Right atrium auricular region (tissue), 2 donors: ENCODE measurements at regions not wholly inside any gene's neighbourhood (a gene's known extent, or its start where the extent isn't known, plus 50 kb on each side); places are given as distances from the start of the nearest gene placed in this dataset.
A peak's percentile ranks its signal among the peaks of the same experiment; 100 is the strongest.
"Not testable (repeated sequence)": the region's sequence is repeated elsewhere in the genome, so short reads cannot be mapped to it uniquely, and the experiment has no call there.

Experiments
- DNase-seq: peaks from one replicate; pipeline ENCODE4 v3.0.0-alpha.2; 2019; ENCODE audit warnings: low spot score
- H3K27ac ChIP-seq, 2 donors: fragments of 200-600 bp; sonication (generic); 1 replicate in 1 of 2; 2 replicates in 1 of 2; pipeline ENCODE4 v1.5.1; 2016 to 2019
- H3K27me3 ChIP-seq, 2 donors: fragments of 200-600 bp; sonication (generic); one replicate each; pipeline versions ENCODE4 v1.5.1 to v1.6.0; 2017 to 2019
- H3K36me3 ChIP-seq: fragments of 200-600 bp; sonication (generic); one replicate; pipeline ENCODE4 v1.5.1; 2016
- H3K4me1 ChIP-seq, 2 donors: fragments of 200-600 bp; sonication (generic); one replicate each; pipeline versions ENCODE4 v1.5.1 to v1.6.0; 2017 to 2019
- H3K4me3 ChIP-seq, 2 donors: fragments of 200-600 bp; sonication (generic); 1 replicate in 1 of 2; 2 replicates in 1 of 2; pipeline ENCODE4 v1.5.1; 2017 to 2019; ENCODE audit warnings: mild to moderate bottlenecking in 1 of 2, moderate library complexity in 1 of 2
- H3K9me3 ChIP-seq, 2 donors: fragments of 200-600 bp; sonication (generic); one replicate each; pipeline ENCODE4 v1.5.1; 2019
- TF ChIP-seq, protein P1 (sequence below), 2 donors: fragments of 200-600 bp; sonication (generic); IDR thresholded peaks; one replicate each; pipeline ENCODE4 v1.5.1; 2019; ENCODE audit warnings: antibody characterized with exemption in 2 of 2

DNA sequence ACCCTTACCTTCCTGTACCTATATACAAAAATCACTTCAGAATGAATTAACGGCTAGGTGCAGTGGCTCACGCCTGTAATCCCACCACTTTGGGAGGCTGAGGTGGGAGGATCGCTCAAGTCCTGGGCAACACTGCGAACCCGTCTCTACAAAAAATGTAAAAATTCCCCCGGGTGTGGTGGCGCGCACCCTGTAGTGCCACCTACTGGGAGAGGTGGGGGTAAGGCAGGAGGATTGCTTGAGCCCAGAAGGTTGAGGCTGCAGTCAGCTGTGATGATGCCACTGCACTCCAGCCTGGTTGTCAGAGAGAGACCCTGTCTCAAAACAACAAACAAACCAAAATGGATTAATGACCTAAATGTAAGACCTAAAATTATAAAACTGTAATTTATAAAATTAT is 307.6 kb downstream of the SPATA31A1 start:
- not testable (repeated sequence) for H3K4me3 ChIP-seq, H3K27me3 ChIP-seq, H3K27ac ChIP-seq, H3K9me3 ChIP-seq, H3K4me1 ChIP-seq, H3K36me3 ChIP-seq, DNase-seq

DNA sequence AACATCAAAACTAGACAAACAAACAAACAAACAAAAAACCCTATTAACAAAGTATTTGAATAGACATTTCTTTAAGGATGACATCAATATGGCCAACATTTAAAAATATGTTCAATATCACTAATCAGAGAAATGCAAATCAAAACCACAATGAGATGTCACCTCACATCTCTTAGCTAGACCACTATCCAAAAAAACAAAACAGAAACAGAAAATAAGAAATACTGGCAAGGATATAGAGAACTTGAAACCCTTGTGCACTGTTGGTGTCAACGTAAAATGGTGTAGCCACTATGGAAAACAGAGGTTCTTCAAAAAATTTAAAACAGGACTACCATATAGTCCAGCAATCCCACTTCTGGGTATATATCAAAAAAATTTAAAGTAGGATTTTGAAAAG is 308.2 kb downstream of the SPATA31A1 start:
- not testable (repeated sequence) for H3K36me3 ChIP-seq, H3K4me1 ChIP-seq, H3K27me3 ChIP-seq, H3K9me3 ChIP-seq, DNase-seq, H3K27ac ChIP-seq, H3K4me3 ChIP-seq

GRCh38 chr9:39665020-39665419 is 309.6 kb downstream of the SPATA31A1 start:
- H3K27ac ChIP-seq, H3K36me3 ChIP-seq, H3K4me1 ChIP-seq, DNase-seq, H3K9me3 ChIP-seq, H3K27me3 ChIP-seq, H3K4me3 ChIP-seq: not testable (repeated sequence)

DNA sequence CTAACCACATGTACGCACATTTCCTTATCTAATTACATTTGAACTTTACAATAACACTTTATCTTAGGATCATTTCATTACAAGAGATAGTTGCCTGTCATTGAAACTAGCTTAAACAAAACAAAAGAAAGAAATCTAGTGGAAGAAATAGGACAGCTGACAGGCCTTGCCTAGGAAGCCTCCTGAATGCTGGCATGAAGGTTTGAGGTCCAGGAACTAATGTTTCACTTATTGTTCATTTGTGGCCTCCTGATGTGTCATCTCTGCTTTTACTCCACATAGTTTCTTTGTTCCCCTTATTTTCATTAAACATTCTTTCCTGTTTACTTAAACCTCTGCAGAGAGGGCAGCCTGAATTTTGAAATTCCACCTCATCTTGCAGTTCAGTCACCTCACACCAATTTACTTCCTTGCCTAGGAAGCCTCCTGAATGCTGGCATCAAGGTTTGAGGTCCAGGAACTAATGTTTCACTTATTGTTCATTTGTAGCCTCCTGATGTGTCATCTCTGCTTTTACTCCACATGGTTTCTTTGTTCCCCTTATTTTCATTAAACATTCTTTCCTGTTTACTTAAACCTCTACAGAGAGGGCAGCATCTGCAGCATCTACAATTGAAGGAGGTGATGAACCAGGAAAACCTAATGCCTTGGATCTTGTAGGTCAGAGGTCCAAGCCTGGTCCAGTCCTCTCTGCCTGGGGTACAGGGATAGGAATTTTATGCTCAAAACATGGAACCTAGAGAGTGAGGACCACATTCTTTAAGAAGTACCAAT is 319.2 kb downstream of the SPATA31A1 start:
- H3K36me3 ChIP-seq, H3K27ac ChIP-seq, H3K27me3 ChIP-seq, H3K4me3 ChIP-seq, H3K4me1 ChIP-seq, DNase-seq, H3K9me3 ChIP-seq: not testable (repeated sequence)

DNA sequence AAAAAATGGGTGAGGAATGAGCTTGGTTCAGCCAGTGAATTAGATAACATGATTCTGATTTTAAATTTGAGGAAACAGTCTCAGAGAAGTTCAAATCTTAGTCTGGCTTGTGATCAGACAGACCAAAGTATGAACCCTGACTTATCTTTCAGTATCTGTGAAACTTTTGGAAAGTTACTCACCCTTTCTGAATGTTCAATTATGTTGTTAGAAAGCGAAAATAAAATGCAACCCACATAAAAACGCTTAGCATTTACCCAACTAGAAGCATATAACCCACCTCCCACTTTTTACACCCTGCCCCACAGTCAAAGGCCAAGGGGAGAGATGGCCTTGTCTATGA is 319.7 kb downstream of the SPATA31A1 start:
- not testable (repeated sequence) for H3K27me3 ChIP-seq, H3K9me3 ChIP-seq

DNA sequence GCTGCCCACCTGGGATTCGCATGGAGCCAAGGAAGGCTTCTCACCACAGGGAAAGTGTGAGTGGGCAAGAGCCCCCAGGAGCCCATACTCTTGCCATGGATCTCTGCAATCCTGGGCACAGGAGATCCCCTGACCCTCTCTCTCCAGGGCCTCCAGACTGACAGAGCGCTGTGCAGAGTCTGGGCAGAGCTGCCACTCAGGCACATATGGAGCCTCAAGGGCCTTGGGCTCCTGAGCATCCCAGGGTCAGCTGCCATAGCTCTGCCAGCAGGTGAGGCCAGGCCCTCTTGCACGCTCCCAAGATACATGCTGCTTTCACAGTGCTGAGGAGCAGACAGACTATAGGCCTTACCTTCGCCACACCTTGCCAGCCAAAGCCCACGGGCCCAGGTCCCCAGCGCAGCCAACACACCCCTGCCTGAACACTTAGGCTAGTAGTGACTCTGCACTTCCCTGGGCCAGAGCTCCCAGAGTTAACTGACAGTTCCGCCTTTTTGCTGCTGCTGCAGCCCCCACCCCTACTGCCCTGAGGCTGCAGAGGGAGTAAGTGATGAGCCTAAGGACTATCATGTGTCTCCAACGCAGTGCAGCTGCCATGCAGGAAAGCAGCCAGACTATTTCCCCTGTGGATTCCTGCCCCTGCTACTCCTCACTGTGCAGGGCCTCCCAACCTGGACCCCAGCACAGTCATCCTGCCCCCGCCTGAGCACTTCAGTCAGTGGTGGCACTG is 323.2 kb downstream of the SPATA31A1 start:
- not testable (repeated sequence) for DNase-seq, H3K27me3 ChIP-seq, H3K27ac ChIP-seq, H3K4me3 ChIP-seq, H3K9me3 ChIP-seq, H3K4me1 ChIP-seq, H3K36me3 ChIP-seq

More for the DNA sequence above, 319.7 kb downstream of the SPATA31A1 start:
- not testable (repeated sequence) for H3K4me1 ChIP-seq, DNase-seq, H3K4me3 ChIP-seq, H3K27ac ChIP-seq, H3K36me3 ChIP-seq

GRCh38 chr9:39680694-39681401 is 325.4 kb downstream of the SPATA31A1 start:
- not testable (repeated sequence) for H3K4me1 ChIP-seq, H3K36me3 ChIP-seq, H3K27me3 ChIP-seq, H3K9me3 ChIP-seq, DNase-seq, H3K27ac ChIP-seq, H3K4me3 ChIP-seq

- H3K4me3 ChIP-seq, H3K27me3 ChIP-seq, DNase-seq, H3K9me3 ChIP-seq, H3K36me3 ChIP-seq, H3K27ac ChIP-seq, H3K4me1 ChIP-seq: not testable (repeated sequence)
Observed at GRCh38 chr9:39728862-39729261, 373.4 kb downstream of the SPATA31A1 start.

DNA sequence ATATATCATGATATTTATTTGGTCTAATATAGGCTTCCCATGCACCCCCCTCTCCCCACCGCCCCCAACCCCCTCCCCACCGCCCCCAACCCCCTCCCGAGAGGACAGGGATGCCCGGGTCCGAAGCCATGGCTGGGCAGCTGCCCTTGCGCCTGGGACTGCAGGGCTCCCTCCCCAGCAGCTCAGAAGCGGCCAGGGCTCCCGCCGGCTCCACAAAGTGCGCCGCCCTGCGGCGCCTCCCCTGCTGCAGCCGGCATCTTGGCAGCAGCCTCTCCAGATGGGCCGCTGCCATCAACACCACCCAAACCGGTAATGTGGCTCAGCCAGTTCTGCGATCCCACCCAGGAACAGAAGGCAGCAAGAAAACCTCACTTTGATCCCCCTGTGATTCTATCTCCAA is 389.4 kb downstream of the SPATA31A1 start:
- not testable (repeated sequence) for DNase-seq, H3K27ac ChIP-seq, H3K27me3 ChIP-seq, H3K4me1 ChIP-seq, H3K9me3 ChIP-seq, H3K4me3 ChIP-seq, H3K36me3 ChIP-seq

DNA sequence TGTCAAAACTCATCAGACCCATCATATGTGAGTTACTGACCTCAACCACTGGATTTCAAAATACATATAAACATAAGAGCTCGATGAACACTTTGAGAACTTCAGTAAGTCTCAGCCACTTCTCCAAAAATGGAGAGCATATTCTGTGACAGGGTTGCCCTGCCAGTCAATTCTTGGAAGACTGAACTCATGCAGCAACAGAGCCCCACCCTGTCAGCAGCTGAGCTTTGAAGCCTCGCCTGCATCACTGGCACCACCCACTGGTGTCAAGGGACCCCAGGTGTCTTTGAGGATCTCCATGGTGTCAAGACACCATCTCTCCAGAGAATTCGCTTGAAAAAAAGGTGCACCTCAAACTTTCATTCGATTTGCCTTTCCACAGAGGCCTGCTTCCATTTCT is 420.1 kb downstream of the SPATA31A1 start:
- H3K9me3 ChIP-seq, H3K4me3 ChIP-seq, DNase-seq, H3K4me1 ChIP-seq, H3K36me3 ChIP-seq, H3K27ac ChIP-seq, H3K27me3 ChIP-seq: not testable (repeated sequence)

DNA sequence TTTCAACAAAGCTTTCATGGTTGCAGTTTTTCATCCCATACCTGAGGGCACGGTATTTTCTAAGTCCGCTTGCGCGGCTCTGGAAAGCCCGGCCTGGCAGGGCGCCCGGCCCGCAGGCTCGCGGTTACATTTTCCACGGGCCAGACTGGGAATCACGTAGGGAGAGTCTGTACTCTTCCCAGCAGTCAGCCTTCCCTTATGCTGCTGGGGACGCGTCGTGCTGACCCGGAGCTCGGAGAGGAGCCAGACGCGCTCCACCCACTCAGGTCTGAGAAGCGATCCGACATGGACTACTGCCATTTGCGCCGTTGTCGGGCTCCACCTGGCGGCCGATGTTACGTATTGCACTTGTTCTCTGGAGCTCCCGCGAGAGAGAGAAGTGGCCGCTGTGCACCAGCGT is 435.9 kb downstream of the SPATA31A1 start:
- TF ChIP-seq, protein P1, sequence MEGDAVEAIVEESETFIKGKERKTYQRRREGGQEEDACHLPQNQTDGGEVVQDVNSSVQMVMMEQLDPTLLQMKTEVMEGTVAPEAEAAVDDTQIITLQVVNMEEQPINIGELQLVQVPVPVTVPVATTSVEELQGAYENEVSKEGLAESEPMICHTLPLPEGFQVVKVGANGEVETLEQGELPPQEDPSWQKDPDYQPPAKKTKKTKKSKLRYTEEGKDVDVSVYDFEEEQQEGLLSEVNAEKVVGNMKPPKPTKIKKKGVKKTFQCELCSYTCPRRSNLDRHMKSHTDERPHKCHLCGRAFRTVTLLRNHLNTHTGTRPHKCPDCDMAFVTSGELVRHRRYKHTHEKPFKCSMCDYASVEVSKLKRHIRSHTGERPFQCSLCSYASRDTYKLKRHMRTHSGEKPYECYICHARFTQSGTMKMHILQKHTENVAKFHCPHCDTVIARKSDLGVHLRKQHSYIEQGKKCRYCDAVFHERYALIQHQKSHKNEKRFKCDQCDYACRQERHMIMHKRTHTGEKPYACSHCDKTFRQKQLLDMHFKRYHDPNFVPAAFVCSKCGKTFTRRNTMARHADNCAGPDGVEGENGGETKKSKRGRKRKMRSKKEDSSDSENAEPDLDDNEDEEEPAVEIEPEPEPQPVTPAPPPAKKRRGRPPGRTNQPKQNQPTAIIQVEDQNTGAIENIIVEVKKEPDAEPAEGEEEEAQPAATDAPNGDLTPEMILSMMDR (IDR thresholded peaks at IDR 0.05), result peak in 1 of 2 donors; percentile 28
- H3K4me1 ChIP-seq, H3K27me3 ChIP-seq, H3K27ac ChIP-seq, H3K36me3 ChIP-seq, H3K9me3 ChIP-seq: not testable (repeated sequence)
- DNase-seq, result peak; percentile 66
- H3K4me3 ChIP-seq, result peak overlapping the region; percentile 11 to 31

- not testable (repeated sequence) for H3K27me3 ChIP-seq, H3K4me3 ChIP-seq, H3K36me3 ChIP-seq, H3K4me1 ChIP-seq, H3K27ac ChIP-seq, H3K9me3 ChIP-seq, DNase-seq
Observed at GRCh38 chr9:39797935-39798334, 442.5 kb downstream of the SPATA31A1 start.

- DNase-seq, result not testable (repeated sequence)
Observed at GRCh38 chr9:39799252-39799651, 443.8 kb downstream of the SPATA31A1 start.

GRCh38 chr9:39802561-39802960 is 447.1 kb downstream of the SPATA31A1 start:
- H3K36me3 ChIP-seq, H3K4me1 ChIP-seq, H3K27ac ChIP-seq, H3K4me3 ChIP-seq, DNase-seq, H3K27me3 ChIP-seq, H3K9me3 ChIP-seq: not testable (repeated sequence)

More at GRCh38 chr9:39799252-39799651, 443.8 kb downstream of the SPATA31A1 start:
- H3K4me1 ChIP-seq, H3K4me3 ChIP-seq, H3K9me3 ChIP-seq, H3K36me3 ChIP-seq, H3K27ac ChIP-seq, H3K27me3 ChIP-seq: not testable (repeated sequence)
